ENCODE measurements at regions not wholly inside any gene's neighbourhood (a gene's known extent, or its start where the extent isn't known, plus 50 kb on each side); places are given as distances from the start of the nearest gene placed in this dataset.

- H3K4me1 Mint-ChIP-seq, result peaks cover 6% of the 10 kb centered on the region
- TF ChIP-seq CTCF (IDR thresholded peaks at IDR 0.05; ENCODE audit: unreplicated experiment in 3 of 3), result no peak
- no peak overlapping the region for H3K27ac Mint-ChIP-seq
- no peaks in the 10 kb centered on the region for H3K27me3 Mint-ChIP-seq (ENCODE audit: low read depth)
- H3K9me3 Mint-ChIP-seq, result no peaks in the 10 kb centered on the region
- H3K4me3 Mint-ChIP-seq, result no peak overlapping the region
- H3K36me3 Mint-ChIP-seq (ENCODE audit: low read depth), result no peaks in the 10 kb centered on the region
Measured at GRCh38 chr5:120926471-120926870, 462.4 kb downstream of the PRR16 start.

- TF ChIP-seq CTCF (IDR thresholded peaks at IDR 0.05; ENCODE audit: unreplicated experiment in 3 of 3), result no peak
- Mint-ChIP-seq H3K9me3 (no peaks in the 10 kb centered on the region), H3K27me3 (ENCODE audit: low read depth) (no peaks in the 10 kb centered on the region), H3K4me1 (peaks cover 6% of the 10 kb centered on the region), H3K36me3 (ENCODE audit: low read depth) (no peaks in the 10 kb centered on the region), H3K27ac (peak overlapping the region; percentile 10 to 65 (median 65)), H3K4me3 (no peak overlapping the region)
Measured at GRCh38 chr5:120927950-120928530, 463.9 kb downstream of the PRR16 start.

GRCh38 chr5:120932480-120932879 is 468.4 kb downstream of the PRR16 start:
- Mint-ChIP-seq H3K27me3 (ENCODE audit: low read depth) (no peaks in the 10 kb centered on the region), H3K4me3 (no peak overlapping the region), H3K9me3 (no peaks in the 10 kb centered on the region), H3K4me1 (peaks cover 6% of the 10 kb centered on the region), H3K36me3 (ENCODE audit: low read depth) (no peaks in the 10 kb centered on the region), H3K27ac (no peak overlapping the region)
- no peak for TF ChIP-seq CTCF (IDR thresholded peaks at IDR 0.05; ENCODE audit: unreplicated experiment in 3 of 3)

GRCh38 chr5:120934031-120934430 is 469.9 kb downstream of the PRR16 start:
- Mint-ChIP-seq H3K27me3 (ENCODE audit: low read depth) (no peaks in the 10 kb centered on the region), H3K36me3 (ENCODE audit: low read depth) (no peaks in the 10 kb centered on the region), H3K27ac (no peak overlapping the region), H3K4me1 (no peaks in the 10 kb centered on the region), H3K4me3 (no peak overlapping the region), H3K9me3 (no peaks in the 10 kb centered on the region)
- TF ChIP-seq CTCF (IDR thresholded peaks at IDR 0.05; ENCODE audit: unreplicated experiment in 3 of 3), result no peak

GRCh38 chr5:120936652-120937051 is 472.6 kb downstream of the PRR16 start:
- H3K4me3 Mint-ChIP-seq, result no peak overlapping the region
- no peaks in the 10 kb centered on the region for H3K36me3 Mint-ChIP-seq (ENCODE audit: low read depth)
- no peaks in the 10 kb centered on the region for H3K4me1 Mint-ChIP-seq

More at GRCh38 chr5:120936652-120937051, 472.6 kb downstream of the PRR16 start:
- TF ChIP-seq CTCF (IDR thresholded peaks at IDR 0.05; ENCODE audit: unreplicated experiment in 3 of 3), result no peak
- Mint-ChIP-seq H3K9me3 (no peaks in the 10 kb centered on the region), H3K27ac (no peak overlapping the region), H3K27me3 (ENCODE audit: low read depth) (no peaks in the 10 kb centered on the region)
